ENCODE measurements at regions not wholly inside any gene's neighbourhood (a gene's known extent, or its start where the extent isn't known, plus 50 kb on each side); places are given as distances from the start of the nearest gene placed in this dataset.
"Not testable (repeated sequence)": the region's sequence is repeated elsewhere in the genome, so short reads cannot be mapped to it uniquely, and the experiment has no call there.

GRCh38 chr2:235105821-235106359, 154.1 kb downstream of the SH3BP4 start:
- DNase-seq = no peak

- peak; percentile 74 for DNase-seq
Measured at GRCh38 chr2:235106874-235107639, 155.2 kb downstream of the SH3BP4 start.

- DNase-seq = no peak
Measured at GRCh38 chr2:235107640-235107951, 155.8 kb downstream of the SH3BP4 start.

DNA sequence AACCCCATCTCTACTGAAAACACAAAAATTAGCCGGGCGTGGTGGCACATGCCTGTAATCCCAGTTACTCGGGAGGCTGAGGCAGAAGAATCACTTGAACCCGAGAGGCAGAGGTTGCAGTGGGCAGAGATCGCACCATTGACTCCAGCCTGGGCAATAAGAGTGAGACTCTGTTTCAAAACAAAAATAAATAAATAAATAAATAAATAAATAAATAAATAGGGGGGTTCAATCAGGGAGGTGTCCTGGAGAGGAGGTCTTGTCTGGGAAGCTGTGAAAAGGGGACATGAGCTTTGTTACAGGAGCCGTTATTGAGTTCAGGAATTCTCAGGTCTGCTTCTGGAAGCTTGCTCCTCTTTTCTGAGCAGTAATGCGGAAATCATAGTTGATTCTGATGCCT, 157.7 kb downstream of the SH3BP4 start:
- DNase-seq = not testable (repeated sequence)

- DNase-seq = no peak
Measured at GRCh38 chr2:235112365-235112764, 160.5 kb downstream of the SH3BP4 start.

DNA sequence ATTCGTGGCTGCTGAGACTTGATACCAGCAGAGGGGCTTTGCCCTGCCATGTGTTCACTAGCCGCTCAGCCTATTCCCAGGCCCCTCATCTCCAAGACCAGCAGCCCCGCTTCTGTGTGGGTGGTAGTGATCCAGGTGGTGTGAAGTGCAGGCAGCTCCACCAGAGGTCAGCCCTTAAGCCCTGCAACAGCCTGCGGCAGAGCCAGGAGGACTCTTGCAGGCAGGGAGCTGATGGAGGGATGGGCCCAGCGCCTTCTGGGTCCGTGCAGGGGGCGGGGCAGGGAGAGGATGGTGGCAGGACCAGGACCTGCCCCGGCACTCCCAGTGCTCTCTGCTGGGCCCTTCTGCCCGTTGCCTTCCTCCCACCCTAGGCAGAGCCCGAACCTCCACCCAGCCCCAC, 162.0 kb downstream of the SH3BP4 start:
- no peak for DNase-seq

DNA sequence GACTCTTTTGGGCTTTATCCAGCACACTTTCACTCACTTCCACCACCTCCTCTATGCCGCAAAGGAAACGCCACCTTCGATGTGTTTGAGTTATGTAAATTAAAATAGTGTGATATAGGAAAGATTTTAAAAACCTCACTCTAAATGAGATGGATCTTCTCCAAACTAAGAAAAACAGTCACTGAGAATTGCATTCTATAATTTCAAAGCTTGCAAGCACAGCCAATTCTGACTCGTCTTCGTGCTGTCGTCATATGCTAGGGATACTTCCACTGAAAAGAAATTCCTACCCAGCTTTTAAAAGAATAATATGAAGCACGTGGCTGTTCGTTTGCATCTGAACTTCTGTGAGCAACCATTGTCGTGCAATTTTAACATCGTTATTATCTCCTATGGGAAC, 162.5 kb downstream of the SH3BP4 start:
- DNase-seq = peak; percentile 13

DNA sequence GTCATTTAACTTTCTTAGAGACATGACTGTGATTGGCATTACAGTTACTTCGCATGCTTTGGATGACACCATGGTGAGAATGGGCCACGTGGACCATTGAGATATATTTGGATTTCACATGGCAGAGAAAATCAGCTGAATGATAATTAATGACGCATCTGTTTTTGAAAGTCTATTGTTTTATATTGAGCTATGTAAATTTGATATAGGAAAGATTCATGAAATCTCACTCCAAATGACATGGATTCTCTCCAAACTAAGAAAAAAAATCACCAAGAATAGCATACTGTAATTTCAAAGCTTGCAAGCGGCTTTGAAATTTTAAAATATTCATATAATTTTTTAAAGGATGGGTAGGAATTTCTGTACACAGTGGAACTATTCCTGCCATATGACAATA, 163.7 kb downstream of the SH3BP4 start:
- DNase-seq = no peak

DNA sequence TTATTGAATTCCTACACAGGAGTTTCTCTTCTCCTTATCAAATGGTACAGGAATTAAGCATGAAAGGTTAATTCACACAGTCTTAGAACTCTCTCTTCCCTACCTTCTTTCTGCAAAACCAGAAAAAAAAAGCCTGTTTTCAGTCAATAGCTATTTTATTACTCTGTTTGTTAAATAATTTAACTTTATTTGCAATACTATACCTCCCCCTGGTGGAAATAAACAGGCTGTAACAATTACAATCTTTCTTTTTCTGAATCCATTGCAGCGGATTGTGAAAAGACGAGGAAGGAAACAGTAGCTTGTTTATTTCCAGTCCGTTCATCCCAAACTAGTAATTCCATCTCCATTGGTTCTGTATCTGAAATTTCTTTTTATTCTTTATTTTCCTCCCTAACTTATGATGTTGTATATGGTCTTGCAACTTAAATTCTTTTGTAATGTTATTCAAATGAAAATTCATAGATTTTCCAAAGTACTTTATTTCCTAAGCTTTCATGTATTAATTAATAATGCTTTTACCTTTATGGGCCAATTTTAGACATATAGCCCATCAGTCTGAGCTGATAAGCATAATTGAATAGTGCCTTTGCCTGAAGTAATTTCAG, 165.2 kb downstream of the SH3BP4 start:
- DNase-seq = peak; percentile 52

GRCh38 chr2:235126768-235127167, 175.0 kb downstream of the SH3BP4 start:
- no peak for DNase-seq

GRCh38 chr2:235127931-235128330, 176.1 kb downstream of the SH3BP4 start:
- peak; percentile 8 for DNase-seq

- peak; percentile 36 for DNase-seq
Measured at GRCh38 chr2:235129850-235130249, 178.0 kb downstream of the SH3BP4 start.

GRCh38 chr2:235131334-235132305, 179.8 kb downstream of the SH3BP4 start:
- DNase-seq = no peak

GRCh38 chr2:235132651-235133050, 180.8 kb downstream of the SH3BP4 start:
- DNase-seq = no peak

DNA sequence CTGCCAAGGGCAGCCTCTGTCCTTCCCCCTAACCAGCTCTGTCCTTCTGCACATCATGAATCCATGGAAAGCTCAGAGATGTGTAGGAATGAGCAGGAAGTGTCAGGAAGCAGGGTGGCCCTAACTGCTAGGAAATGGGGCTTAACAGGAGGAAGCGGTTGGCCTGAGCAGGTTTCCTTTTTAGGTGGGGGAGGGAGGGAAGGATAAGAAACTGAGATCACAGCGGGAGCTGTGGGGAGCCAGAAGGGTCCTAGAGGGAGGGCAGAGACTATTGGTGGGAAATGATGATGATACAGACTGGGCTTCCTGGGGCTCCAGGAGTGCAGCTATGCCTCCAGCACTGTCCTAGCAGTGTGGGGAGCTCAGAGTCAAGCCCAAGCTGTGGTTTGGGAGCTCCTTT, 182.0 kb downstream of the SH3BP4 start:
- DNase-seq = no peak

DNA sequence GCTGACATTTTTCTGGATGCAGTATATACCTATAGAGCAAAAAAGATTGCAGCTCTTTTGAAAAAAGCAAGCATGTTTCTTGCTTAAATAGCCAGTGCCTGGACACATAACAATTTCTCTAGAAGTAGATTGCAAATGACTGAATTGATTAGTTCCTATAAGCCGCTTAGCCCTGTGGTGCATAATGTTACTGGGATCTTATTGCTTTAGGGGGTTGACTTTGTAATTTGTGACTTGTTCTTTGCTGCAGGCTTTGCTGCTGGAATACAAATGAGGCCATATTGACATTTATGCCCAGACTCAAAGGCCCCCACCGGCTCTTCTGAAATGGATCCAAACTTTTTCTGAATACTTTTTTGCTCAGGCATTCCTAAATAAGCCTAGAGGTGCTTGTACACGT, 182.6 kb downstream of the SH3BP4 start:
- no peak for DNase-seq

DNA sequence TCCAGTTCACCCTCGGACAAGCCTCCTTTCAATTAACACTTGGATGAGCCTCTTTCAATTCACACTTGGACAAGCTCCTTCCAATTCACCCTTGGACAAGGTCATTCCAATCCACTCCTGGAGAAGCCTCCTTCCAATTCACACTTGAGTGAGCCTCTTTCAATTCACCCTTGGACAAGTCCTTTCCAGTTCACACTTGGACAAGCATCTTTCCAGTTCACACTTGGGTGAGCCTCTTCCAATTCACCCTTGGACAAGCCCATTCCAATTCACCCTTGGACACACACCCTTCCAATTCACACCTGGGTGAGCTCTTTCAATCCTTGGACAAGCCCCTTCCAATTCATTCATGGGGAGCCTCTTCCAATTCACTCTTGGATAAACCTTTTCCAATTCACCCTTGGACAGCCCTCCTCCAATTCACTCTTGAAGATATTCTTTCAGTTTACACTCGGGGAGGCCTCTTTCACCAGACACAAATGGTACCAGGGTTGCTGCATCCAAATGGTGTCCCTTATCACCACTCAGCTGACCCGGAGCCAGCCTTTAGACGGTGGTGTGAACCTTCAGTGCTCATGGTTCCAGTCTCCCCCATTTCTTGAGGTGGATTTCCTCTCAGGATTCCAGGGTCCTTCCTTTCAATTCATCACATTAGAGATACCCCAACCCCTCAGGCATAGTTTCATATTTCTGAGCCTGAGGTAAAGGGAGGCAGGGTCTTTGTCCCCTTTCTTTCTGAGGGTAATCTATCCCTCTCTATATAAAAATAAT, 183.6 kb downstream of the SH3BP4 start:
- DNase-seq = no peak

DNA sequence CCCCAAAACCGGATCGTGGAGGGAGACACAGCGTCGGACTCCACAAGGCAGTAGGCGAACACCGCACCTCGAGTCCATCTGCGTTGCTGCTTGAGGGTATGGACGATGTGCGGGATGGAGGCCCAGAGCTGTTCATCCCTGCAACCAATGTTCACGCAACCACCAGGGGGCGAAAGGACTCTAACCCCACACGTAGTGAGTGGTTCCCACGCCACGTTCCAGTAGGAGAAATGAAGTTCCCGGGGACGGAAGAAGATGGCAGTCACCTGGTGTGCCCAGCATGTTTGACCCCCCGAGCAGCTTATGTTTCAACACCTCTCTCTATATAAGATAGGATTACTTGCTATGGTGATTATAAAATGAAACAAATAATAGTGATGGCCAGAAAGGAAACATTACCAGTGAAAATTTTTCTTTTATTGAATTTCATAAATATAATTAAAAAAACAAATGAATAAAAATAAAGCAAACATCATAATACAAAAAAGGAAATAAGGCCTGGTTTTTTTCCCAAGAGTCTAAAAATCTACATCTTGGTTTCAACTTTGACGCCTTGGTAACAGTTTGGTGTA, 184.3 kb downstream of the SH3BP4 start:
- DNase-seq = peak; percentile 77

DNA sequence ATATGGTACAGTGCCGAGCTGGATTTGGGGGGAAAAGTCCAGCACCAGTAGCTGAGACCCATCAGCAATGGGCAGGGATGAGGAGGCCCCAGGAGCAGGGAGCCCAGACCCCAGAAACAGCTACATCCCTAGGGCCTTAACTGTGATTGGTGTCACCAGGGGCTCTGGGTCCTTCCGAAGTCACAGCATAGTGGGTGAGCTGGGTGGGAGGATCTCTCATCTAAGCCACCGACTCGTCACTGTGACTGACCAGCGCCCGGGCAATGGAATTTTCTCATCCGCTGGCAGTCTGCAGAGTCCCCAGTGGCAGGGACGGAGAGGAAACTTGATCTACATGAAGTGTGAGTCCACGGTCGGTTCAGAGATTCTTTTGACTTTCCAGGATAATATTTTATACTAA, 186.5 kb downstream of the SH3BP4 start:
- no peak for DNase-seq

- no peak for DNase-seq
Measured at GRCh38 chr2:235139956-235140800, 188.4 kb downstream of the SH3BP4 start.

- no peak for DNase-seq
Measured at GRCh38 chr2:235140801-235141081, 188.9 kb downstream of the SH3BP4 start.

All from fibroblast of skin of abdomen (primary cell).